Lower leg skin (tissue), 3 donors: ENCODE measurements at regions not wholly inside any gene's neighbourhood (a gene's known extent, or its start where the extent isn't known, plus 50 kb on each side); places are given as distances from the start of the nearest gene placed in this dataset.

Experiments
- CTCF ChIP-seq, 3 donors: fragments of 450-650 bp; IDR thresholded peaks; one replicate each; pipeline ENCODE4 v1.5.1; 2016; ENCODE audit warnings: antibody characterized with exemption in 3 of 3, mild to moderate bottlenecking in 3 of 3, moderate library complexity in 2 of 3
- POLR2A ChIP-seq, 2 donors: fragments of 450-650 bp; IDR thresholded peaks; one replicate each; pipeline ENCODE4 v1.6.1; 2016 to 2017; ENCODE audit warnings: antibody characterized with exemption in 2 of 2, mild to moderate bottlenecking in 1 of 2, moderate library complexity in 1 of 2

DNA sequence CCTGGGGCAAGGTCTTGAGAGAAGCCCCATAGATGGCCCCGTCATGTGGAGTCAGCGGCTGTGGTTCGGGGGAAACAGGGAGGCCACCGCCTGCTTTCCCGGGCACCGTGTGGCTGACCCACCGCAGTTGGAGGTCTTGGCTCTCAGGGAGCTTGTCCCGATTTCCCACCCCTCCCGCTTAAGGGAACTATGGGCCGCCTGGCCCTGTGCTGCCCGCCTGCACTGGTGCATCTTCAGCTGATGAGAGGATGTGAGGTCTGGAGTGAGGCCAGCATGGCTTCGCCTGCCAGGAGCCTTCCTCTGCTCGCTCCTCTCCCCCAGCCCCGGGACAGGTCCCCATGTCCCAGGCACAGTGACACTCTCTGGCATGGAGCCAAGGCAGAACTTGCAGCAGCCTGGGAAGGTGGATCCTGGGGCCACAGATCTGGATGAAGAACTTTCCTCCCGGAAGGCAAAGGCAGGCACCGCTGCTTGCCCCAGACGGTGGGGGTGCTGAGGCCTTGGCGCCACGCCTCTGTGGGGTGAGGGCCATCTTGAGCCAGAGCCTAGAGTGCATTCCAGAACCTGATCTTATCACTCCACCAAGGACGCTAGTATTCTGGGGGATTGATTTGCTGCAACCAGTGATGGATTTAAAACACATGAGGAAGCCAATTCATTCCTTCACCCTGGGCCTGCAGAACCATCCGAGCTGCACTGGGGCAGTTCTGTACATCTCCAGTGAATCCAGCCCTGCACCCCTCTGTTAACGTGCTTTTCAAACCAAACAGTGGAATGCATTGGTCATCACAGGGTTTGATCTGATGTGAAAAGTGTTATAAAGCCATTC lies 178.6 kb upstream of the TNRC6C start:
- TF ChIP-seq CTCF (IDR thresholded peaks at IDR 0.05), result no peak
- no peak for TF ChIP-seq POLR2A (IDR thresholded peaks at IDR 0.05)
